Heart left ventricle (tissue), 13 donors: ENCODE measurements at regions not wholly inside any gene's neighbourhood (a gene's known extent, or its start where the extent isn't known, plus 50 kb on each side); places are given as distances from the start of the nearest gene placed in this dataset.
"Not testable (repeated sequence)": the region's sequence is repeated elsewhere in the genome, so short reads cannot be mapped to it uniquely, and the experiment has no call there.

Experiments
- CTCF ChIP-seq, 12 donors: fragments of 200-600 bp; sonication (generic) in 4 of 12; IDR thresholded peaks; one replicate each; pipeline versions ENCODE4 v1.5.0 to v1.8.0; 2018 to 2022; ENCODE audit warnings: antibody characterized with exemption in 12 of 12, mild to moderate bottlenecking in 5 of 12
- POLR2A ChIP-seq, 2 donors: fragments of 450-650 bp; IDR thresholded peaks; one replicate each; pipeline ENCODE4 v1.6.1; 2017; ENCODE audit warnings: antibody characterized with exemption in 2 of 2, mild to moderate bottlenecking in 2 of 2, moderate library complexity in 2 of 2
- donor health status: ischemic (EF 13 %, LVEDD 7.1; RV severe dilation, severe dysfunction).
- donor health status: DM: no; HTN: yes; CAD: no.
- donor health status: DM: no; HTN: no; CAD: no.
- donor health status: ischemic (EF 25% LVEDD 6.9; RV normal size, moderate dysfunction).
- donor health status: ischemic (EF 25% LVEDD 5.7; RV mildly dilated, moderate dysfunction).
- donor health status: ischemic (EF 35%, LVEDD 5.7; RV mildly dilated, moderate dysfunction).
- donor health status: nonischemic (EF 11% LVEDD 7.7; RV severe dilation, severe dysfunction).
- donor health status: DM: yes; HTN: yes; CAD: no.
- donor health status: PGD.
- donor health status: ischemic (EF 29% LVEDD 5.4; RV normal size, mild dysfunction).
- donor health status: nonischemic (EF 23%, LVEDD 6.1; RV moderate dilation, normal function).

DNA sequence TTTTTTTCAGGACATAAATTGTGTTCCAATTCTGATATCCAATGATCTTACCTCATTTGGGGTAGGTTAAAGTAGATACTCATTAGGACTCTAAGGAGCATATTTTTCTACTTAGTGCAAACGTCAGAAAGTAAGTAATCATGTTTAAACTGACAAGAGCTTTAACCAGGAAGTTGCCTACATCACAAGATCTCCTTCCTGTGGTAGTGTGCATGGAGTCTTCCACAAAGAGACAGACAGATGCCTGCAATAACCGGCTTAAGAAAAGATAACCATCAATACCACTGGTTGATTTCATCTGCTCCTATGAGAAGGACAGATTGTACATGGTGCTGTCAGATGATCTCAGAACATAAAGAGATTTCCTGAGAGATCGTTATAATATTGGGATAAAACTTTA, 160.0 kb downstream of the POTEB3 start:
- not testable (repeated sequence) for TF ChIP-seq CTCF, POLR2A (IDR thresholded peaks at IDR 0.05)
